ENCODE measurements at regions not wholly inside any gene's neighbourhood (a gene's known extent, or its start where the extent isn't known, plus 50 kb on each side); places are given as distances from the start of the nearest gene placed in this dataset.

DNA sequence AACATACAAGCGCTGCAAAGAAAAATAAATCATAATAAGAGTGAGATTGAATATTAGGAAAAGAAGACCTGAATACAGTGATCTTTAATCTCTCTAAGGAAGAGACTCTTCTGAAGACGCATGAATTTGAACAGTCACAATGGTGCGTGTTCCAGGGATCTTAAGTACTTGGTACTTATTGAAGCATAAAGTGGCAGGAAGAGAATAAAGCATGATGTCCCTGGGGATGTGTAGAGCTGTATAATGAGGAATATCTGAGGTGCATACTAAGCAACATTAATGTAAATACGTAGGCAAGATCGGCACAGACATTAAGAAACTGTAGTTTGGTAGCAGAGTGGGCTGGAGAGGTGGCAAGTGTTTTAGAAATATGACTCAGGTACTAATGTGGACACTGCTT is 246.2 kb upstream of the MCTP2 start:
- H4K20me1 ChIP-seq (replicated peaks; ENCODE audit: control insufficient read depth, insufficient read depth, low read length) = no peaks in the 10 kb centered on the region
- FAIRE-seq = no peak
- no peaks in the 10 kb centered on the region for H3K36me3 ChIP-seq (ENCODE audit: control insufficient read depth, insufficient read depth, low read length)
- no TSS peak for BruUV-seq (replicated peaks)
- no peak overlapping the region for H3K9ac ChIP-seq (ENCODE audit: insufficient read depth in 1 of 2, low read depth in 2 of 2, low read length in 2 of 2)
- ATAC-seq = no peak
- ChIA-PET CTCF (ENCODE audit: low intra/inter-chr PET ratio) (no interaction called here), POLR2A (no interaction called here)
- H3K4me1 ChIP-seq (replicated peaks in 1 of 2; ENCODE audit: control insufficient read depth in 2 of 2, insufficient read depth in 2 of 2, low read length in 2 of 2) = no peaks in the 10 kb centered on the region
- no peak overlapping the region for H3K27ac ChIP-seq (ENCODE audit: extremely low read depth, low read depth, low read length)
- in situ Hi-C loops (cut with MboI) (no loop called here), intact Hi-C loops (cut with micrococcal nuclease) (no loop called here)
- no peaks in the 10 kb centered on the region for H3K79me2 ChIP-seq (ENCODE audit: control insufficient read depth, insufficient read depth, low read length)
- no peaks in the 10 kb centered on the region for H3K9me3 ChIP-seq (replicated peaks; ENCODE audit: control insufficient read depth, insufficient read depth, low read depth, low read length)
- no peak overlapping the region for H3K4me3 ChIP-seq
- no peak overlapping the region for H3K4me2 ChIP-seq (ENCODE audit: insufficient read depth, low read length)
- H3K27me3 ChIP-seq (ENCODE audit: control insufficient read depth in 2 of 2, insufficient read depth in 2 of 2, low read length in 2 of 2) = no peaks in the 10 kb centered on the region
- no peaks in the 10 kb centered on the region for H3K9me1 ChIP-seq (ENCODE audit: control insufficient read depth, insufficient read depth, low read length)
- WGBS (ENCODE audit: insufficient coverage, low coverage, missing lambda C conversion rate) = 0% methylated on average over 5 of the region's 5 CpGs
- DNase-seq (ENCODE audit: extremely low read depth in 1 of 4, low spot score in 3 of 4) = no peak
- no peak overlapping the region for H2AFZ ChIP-seq (ENCODE audit: low read depth, low read length)
- TF ChIP-seq PPARD (CRISPR knock-in tag; IDR thresholded peaks at IDR 0.05) (no peak), MYNN (IDR thresholded peaks at IDR 0.05) (no peak), MYNN (CRISPR knock-in tag; IDR thresholded peaks at IDR 0.05) (no peak), E2F3 (CRISPR knock-in tag; IDR thresholded peaks at IDR 0.05) (no peak), ZBTB43 (CRISPR knock-in tag; IDR thresholded peaks at IDR 0.05) (no peak), ZNF282 (CRISPR knock-in tag; IDR thresholded peaks at IDR 0.05) (no peak), OTX1 (CRISPR knock-in tag; IDR thresholded peaks at IDR 0.05) (no peak), GTF2E2 (tag; IDR thresholded peaks at IDR 0.05) (no peak), ZNF224 (CRISPR knock-in tag; IDR thresholded peaks at IDR 0.05) (no peak), ZNF518B (CRISPR knock-in tag; IDR thresholded peaks at IDR 0.05) (no peak), ZFP36 (IDR thresholded peaks at IDR 0.05; ENCODE audit: low read depth, low read length, partially characterized antibody) (no peak), SRSF7 (optimal IDR thresholded peaks at IDR 0.05; ENCODE audit: low read depth, low read length) (no peak), BCL6 (CRISPR knock-in tag; IDR thresholded peaks at IDR 0.05) (no peak), NONO (IDR thresholded peaks at IDR 0.05; ENCODE audit: low read depth in 2 of 2, low read length in 1 of 2) (no peak), RBBP5 (IDR thresholded peaks at IDR 0.05; ENCODE audit: borderline replicate concordance, insufficient read depth, low read length, poor library complexity, severe bottlenecking) (no peak), TAL1 (IDR thresholded peaks at IDR 0.05) (no peak), HDAC8 (tag; IDR thresholded peaks at IDR 0.05) (no peak)
- TF ChIP-seq, protein P1, sequence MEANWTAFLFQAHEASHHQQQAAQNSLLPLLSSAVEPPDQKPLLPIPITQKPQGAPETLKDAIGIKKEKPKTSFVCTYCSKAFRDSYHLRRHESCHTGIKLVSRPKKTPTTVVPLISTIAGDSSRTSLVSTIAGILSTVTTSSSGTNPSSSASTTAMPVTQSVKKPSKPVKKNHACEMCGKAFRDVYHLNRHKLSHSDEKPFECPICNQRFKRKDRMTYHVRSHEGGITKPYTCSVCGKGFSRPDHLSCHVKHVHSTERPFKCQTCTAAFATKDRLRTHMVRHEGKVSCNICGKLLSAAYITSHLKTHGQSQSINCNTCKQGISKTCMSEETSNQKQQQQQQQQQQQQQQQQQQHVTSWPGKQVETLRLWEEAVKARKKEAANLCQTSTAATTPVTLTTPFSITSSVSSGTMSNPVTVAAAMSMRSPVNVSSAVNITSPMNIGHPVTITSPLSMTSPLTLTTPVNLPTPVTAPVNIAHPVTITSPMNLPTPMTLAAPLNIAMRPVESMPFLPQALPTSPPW (CRISPR knock-in tag; IDR thresholded peaks at IDR 0.05) = no peak
- TF ChIP-seq, protein P2, sequence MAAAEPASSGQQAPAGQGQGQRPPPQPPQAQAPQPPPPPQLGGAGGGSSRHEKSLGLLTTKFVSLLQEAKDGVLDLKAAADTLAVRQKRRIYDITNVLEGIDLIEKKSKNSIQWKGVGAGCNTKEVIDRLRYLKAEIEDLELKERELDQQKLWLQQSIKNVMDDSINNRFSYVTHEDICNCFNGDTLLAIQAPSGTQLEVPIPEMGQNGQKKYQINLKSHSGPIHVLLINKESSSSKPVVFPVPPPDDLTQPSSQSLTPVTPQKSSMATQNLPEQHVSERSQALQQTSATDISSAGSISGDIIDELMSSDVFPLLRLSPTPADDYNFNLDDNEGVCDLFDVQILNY (CRISPR knock-in tag; IDR thresholded peaks at IDR 0.05) = no peak

Data from K562 (cell line).